HUES64 (cell line): ENCODE measurements at regions not wholly inside any gene's neighbourhood (a gene's known extent, or its start where the extent isn't known, plus 50 kb on each side); places are given as distances from the start of the nearest gene placed in this dataset.
A peak's percentile ranks its signal among the peaks of the same experiment; 100 is the strongest.

Source experiments
- H3K27ac ChIP-seq: 2 replicates; pipeline ENCODE4 v1.7.0; 2013; ENCODE audit warnings: low read depth, low read length, inconsistent platforms
- H3K27me3 ChIP-seq: 2 replicates; pipeline ENCODE4 v1.6.1; 2013; ENCODE audit warnings: mild to moderate bottlenecking, low read length; ENCODE audit not compliant: insufficient read depth
- H3K36me3 ChIP-seq: 2 replicates; pipeline ENCODE4 v1.6.1; 2013; ENCODE audit warnings: mild to moderate bottlenecking, low read length; ENCODE audit not compliant: insufficient read depth
- H3K4me1 ChIP-seq: 2 replicates; pipeline ENCODE4 v1.6.1; 2013; ENCODE audit warnings: mild to moderate bottlenecking, low read length, moderate library complexity; ENCODE audit not compliant: insufficient read depth
- H3K4me3 ChIP-seq: 2 replicates; pipeline ENCODE4 v1.5.1; 2013; ENCODE audit warnings: mild to moderate bottlenecking, low read length, moderate library complexity
- H3K9ac ChIP-seq: 2 replicates; pipeline ENCODE4 v1.6.1; 2013; ENCODE audit warnings: mild to moderate bottlenecking, low read depth, low read length
- H3K9me3 ChIP-seq: 2 replicates; pipeline ENCODE4 v1.6.1; 2013; ENCODE audit warnings: low read depth, low read length; ENCODE audit not compliant: insufficient read depth
- WGBS: fragments of 150-250, 120-280 bp; methylation state at CpG from one replicate; pipeline ENCODE4 v1.1.7; 2013; ENCODE audit warnings: missing lambda C conversion rate; 5-methylcytosine and 5-hydroxymethylcytosine counted together

- Histone ChIP-seq H3K36me3 (no peaks in the 10 kb centered on the region), H3K9ac (no peak overlapping the region), H3K27me3 (no peaks in the 10 kb centered on the region), H3K9me3 (no peaks in the 10 kb centered on the region), H3K27ac (no peak overlapping the region), H3K4me1 (peaks cover 13% of the 10 kb centered on the region), H3K4me3 (no peak overlapping the region)
- WGBS = 95% methylated on average over 5 of the region's 6 CpGs
These were observed 130.4 kb upstream of the ADGRL2 start for GRCh38 chr1:81670286-81670685.

GRCh38 chr1:81666586-81666985, 134.1 kb upstream of the ADGRL2 start:
- H3K9me3 ChIP-seq = no peaks in the 10 kb centered on the region
- no peaks in the 10 kb centered on the region for H3K27me3 ChIP-seq
- H3K4me1 ChIP-seq = peaks cover 27% of the 10 kb centered on the region
- no peaks in the 10 kb centered on the region for H3K36me3 ChIP-seq
- no peak overlapping the region for H3K27ac ChIP-seq
- whole genome bisulfite sequencing = 80% methylated on average over 1 of the region's 2 CpGs
- H3K4me3 ChIP-seq = no peak overlapping the region
- no peak overlapping the region for H3K9ac ChIP-seq

GRCh38 chr1:81664341-81664740, 136.4 kb upstream of the ADGRL2 start:
- Histone ChIP-seq H3K4me1 (peaks cover 33% of the 10 kb centered on the region), H3K27ac (peak overlapping the region; percentile 34; the same call in 1 of the 2 replicates), H3K9me3 (no peaks in the 10 kb centered on the region), H3K4me3 (no peak overlapping the region), H3K9ac (no peak overlapping the region), H3K27me3 (no peaks in the 10 kb centered on the region), H3K36me3 (no peaks in the 10 kb centered on the region)
- WGBS = 13% methylated on average over 1 of the region's 1 CpG

- Histone ChIP-seq H3K36me3 (no peaks in the 10 kb centered on the region), H3K9me3 (no peaks in the 10 kb centered on the region), H3K27me3 (no peaks in the 10 kb centered on the region), H3K9ac (no peak overlapping the region), H3K4me3 (no peak overlapping the region), H3K4me1 (peaks cover 33% of the 10 kb centered on the region), H3K27ac (peak overlapping the region; percentile 38; the same call in 1 of the 2 replicates)
- 44% methylated on average over 5 of the region's 8 CpGs for whole genome bisulfite sequencing
These were observed 137.7 kb upstream of the ADGRL2 start for GRCh38 chr1:81662913-81663526.

- peaks cover 30% of the 10 kb centered on the region for H3K4me1 ChIP-seq
- H3K27me3 ChIP-seq = no peaks in the 10 kb centered on the region
- H3K4me3 ChIP-seq = no peak overlapping the region
- no peaks in the 10 kb centered on the region for H3K9me3 ChIP-seq
- H3K27ac ChIP-seq = no peak overlapping the region
- no peaks in the 10 kb centered on the region for H3K36me3 ChIP-seq
- H3K9ac ChIP-seq = no peak overlapping the region
These were observed 140.4 kb upstream of the ADGRL2 start for GRCh38 chr1:81660286-81660685.

- Histone ChIP-seq H3K4me3 (no peak overlapping the region), H3K4me1 (peaks cover 5% of the 10 kb centered on the region; the same call in 1 of the 2 replicates), H3K9me3 (no peaks in the 10 kb centered on the region), H3K27ac (no peak overlapping the region), H3K9ac (no peak overlapping the region), H3K27me3 (no peaks in the 10 kb centered on the region), H3K36me3 (no peaks in the 10 kb centered on the region)
- 96% methylated on average over 3 of the region's 3 CpGs for WGBS
These were observed 146.1 kb upstream of the ADGRL2 start for GRCh38 chr1:81654657-81655056.

DNA sequence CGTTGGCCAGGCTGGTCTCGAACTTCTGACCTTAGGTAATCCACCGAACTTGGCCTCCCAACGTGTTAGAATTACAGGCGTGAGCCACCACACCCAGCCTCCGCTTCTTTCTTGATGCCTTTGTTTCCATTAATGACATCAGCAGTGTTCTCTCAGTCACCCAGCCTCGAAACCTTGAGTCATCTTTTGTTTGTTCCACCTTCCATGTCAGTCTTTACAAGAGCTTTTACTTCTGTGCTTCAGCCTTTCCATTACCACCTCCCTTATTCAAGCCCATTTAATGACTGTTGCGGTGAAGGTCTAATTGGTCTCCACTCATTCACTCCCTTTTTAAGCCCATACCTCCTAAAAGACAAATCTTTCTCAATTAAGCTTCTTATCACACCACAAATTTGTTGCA, 146.6 kb upstream of the ADGRL2 start:
- Histone ChIP-seq H3K4me1 (peaks cover 5% of the 10 kb centered on the region; the same call in 1 of the 2 replicates), H3K4me3 (no peak overlapping the region), H3K27ac (no peak overlapping the region), H3K9me3 (no peaks in the 10 kb centered on the region), H3K27me3 (no peaks in the 10 kb centered on the region), H3K36me3 (no peaks in the 10 kb centered on the region), H3K9ac (no peak overlapping the region)
- WGBS = 93% methylated on average over 8 of the region's 8 CpGs

- Histone ChIP-seq H3K36me3 (no peaks in the 10 kb centered on the region), H3K27me3 (no peaks in the 10 kb centered on the region), H3K4me3 (no peak overlapping the region), H3K4me1 (peaks cover 8% of the 10 kb centered on the region; the same call in 1 of the 2 replicates), H3K27ac (no peak overlapping the region), H3K9me3 (no peaks in the 10 kb centered on the region), H3K9ac (no peak overlapping the region)
These were observed 150.0 kb upstream of the ADGRL2 start for GRCh38 chr1:81650776-81651175.

DNA sequence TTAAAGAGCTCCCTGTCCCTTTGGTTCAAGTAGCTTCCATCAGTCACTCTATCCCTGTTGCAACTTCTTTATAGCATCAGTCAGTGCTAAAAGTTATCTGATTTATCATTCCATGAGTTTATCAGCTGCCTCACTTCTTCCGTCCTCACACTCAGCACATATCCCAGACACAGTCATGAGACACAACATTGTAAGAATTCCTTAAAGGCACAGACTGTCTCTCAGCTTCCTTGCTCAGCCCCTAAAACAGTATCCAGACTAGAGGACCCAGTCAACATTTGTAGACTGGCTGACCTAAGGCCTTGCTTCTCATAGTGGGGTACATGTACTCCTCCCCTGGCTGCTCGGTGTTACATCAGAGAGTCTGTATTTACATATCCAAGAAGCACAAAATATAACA, 164.9 kb upstream of the ADGRL2 start:
- Histone ChIP-seq H3K4me1 (no peaks in the 10 kb centered on the region), H3K9ac (no peak overlapping the region), H3K36me3 (no peaks in the 10 kb centered on the region), H3K27me3 (no peaks in the 10 kb centered on the region), H3K27ac (no peak overlapping the region), H3K4me3 (no peak overlapping the region), H3K9me3 (no peaks in the 10 kb centered on the region)
- WGBS = 87% methylated on average over 2 of the region's 2 CpGs

DNA sequence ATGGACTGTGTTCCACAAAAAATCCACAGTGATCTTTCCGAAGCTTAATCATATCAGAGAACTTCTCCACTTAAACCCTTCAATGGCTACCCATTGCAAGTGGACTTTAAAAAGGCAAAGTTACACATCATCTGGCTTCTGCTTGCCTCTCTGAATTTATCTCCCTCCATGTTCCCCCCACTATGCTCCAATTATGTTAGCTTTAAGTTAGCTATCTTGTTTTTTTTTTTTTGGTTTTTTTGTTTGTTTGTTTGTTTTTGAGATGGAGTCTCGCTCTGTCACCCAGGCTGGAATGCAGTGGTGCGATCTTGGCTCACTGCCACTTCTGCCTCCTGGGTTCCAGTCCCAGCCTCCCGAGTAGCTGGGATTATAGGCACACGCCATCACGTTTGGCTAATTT, 166.4 kb upstream of the ADGRL2 start:
- 95% methylated on average over 6 of the region's 6 CpGs for WGBS
- no peak overlapping the region for H3K9ac ChIP-seq
- no peaks in the 10 kb centered on the region for H3K4me1 ChIP-seq
- H3K4me3 ChIP-seq = no peak overlapping the region
- no peak overlapping the region for H3K27ac ChIP-seq
- no peaks in the 10 kb centered on the region for H3K36me3 ChIP-seq
- H3K9me3 ChIP-seq = no peaks in the 10 kb centered on the region
- no peaks in the 10 kb centered on the region for H3K27me3 ChIP-seq

DNA sequence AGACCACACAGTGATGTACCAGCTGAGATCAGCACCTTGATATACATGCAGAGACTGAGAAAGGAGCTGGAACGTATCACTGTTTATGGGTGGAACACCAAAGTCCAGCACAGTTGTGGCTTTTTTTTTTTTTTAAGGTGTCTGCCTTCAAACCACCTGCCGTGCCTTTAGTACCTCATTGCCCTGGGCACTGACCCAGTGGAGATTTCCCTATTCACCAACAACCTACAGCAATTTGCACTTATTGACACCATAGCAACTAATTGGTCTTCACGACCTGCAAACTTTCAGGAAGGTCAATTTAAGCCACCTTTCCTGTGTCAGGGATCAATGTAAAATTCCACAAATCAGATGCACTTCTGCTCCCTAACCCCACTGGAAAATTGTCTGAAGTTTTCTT, 181.6 kb upstream of the ADGRL2 start:
- Histone ChIP-seq H3K4me1 (peaks cover 9% of the 10 kb centered on the region; the same call in 1 of the 2 replicates), H3K9me3 (no peaks in the 10 kb centered on the region), H3K4me3 (no peak overlapping the region), H3K36me3 (no peaks in the 10 kb centered on the region), H3K9ac (no peak overlapping the region), H3K27me3 (no peaks in the 10 kb centered on the region), H3K27ac (no peak overlapping the region)
- 36% methylated on average over 3 of the region's 3 CpGs for WGBS

DNA sequence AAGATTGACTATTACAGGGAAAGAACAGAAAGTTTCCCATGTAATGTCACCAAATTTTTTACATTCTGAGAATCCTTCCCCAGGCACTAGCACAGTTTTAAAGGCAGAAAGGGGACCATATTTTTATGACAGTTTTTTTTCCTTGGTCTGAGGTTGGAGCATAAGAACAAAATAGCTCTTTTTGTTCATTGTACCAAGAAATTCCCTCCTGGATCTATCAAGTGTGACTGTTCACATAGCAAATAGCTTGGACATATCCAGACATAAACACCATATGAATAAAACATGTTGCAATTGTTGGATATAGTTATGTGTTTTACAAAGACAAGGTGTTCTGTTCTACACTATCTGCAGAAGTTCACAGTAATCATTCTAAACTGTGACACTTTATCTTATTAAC, 182.4 kb upstream of the ADGRL2 start:
- Histone ChIP-seq H3K27me3 (no peaks in the 10 kb centered on the region), H3K4me1 (peaks cover 9% of the 10 kb centered on the region; the same call in 1 of the 2 replicates), H3K4me3 (no peak overlapping the region), H3K9me3 (no peaks in the 10 kb centered on the region), H3K27ac (no peak overlapping the region), H3K36me3 (no peaks in the 10 kb centered on the region), H3K9ac (no peak overlapping the region)
